ENCODE measurements at regions not wholly inside any gene's neighbourhood (a gene's known extent, or its start where the extent isn't known, plus 50 kb on each side); places are given as distances from the start of the nearest gene placed in this dataset.

- no peak for TF ChIP-seq CHD7 (IDR thresholded peaks at IDR 0.05; ENCODE audit: insufficient replicate concordance, low read length)
Measured at GRCh38 chr12:66043035-66043434, 87.5 kb downstream of the LLPH start (continued).
